ENCODE measurements at regions not wholly inside any gene's neighbourhood (a gene's known extent, or its start where the extent isn't known, plus 50 kb on each side); places are given as distances from the start of the nearest gene placed in this dataset.
"Not testable (repeated sequence)": the region's sequence is repeated elsewhere in the genome, so short reads cannot be mapped to it uniquely, and the experiment has no call there.

- DNase-seq, result no peak
These were observed 504.1 kb upstream of the NR3C2 start for GRCh38 chr4:148946271-148946670.

- DNase-seq, result no peak
These were observed 502.6 kb upstream of the NR3C2 start for GRCh38 chr4:148944839-148945219.

- no peak for DNase-seq
These were observed 502.1 kb upstream of the NR3C2 start for GRCh38 chr4:148944136-148944838.

GRCh38 chr4:148934926-148935578 is 492.8 kb upstream of the NR3C2 start:
- DNase-seq, result no peak

GRCh38 chr4:148926276-148927260 is 484.4 kb upstream of the NR3C2 start:
- DNase-seq, result no peak

- no peak for DNase-seq
These were observed 481.7 kb upstream of the NR3C2 start for GRCh38 chr4:148923881-148924280.

GRCh38 chr4:148922497-148922896 is 480.3 kb upstream of the NR3C2 start:
- no peak for DNase-seq

GRCh38 chr4:148914734-148915133 is 472.5 kb upstream of the NR3C2 start:
- DNase-seq, result no peak

- DNase-seq, result no peak
These were observed 472.1 kb upstream of the NR3C2 start for GRCh38 chr4:148914301-148914700.

- no peak for DNase-seq
These were observed 461.2 kb upstream of the NR3C2 start for GRCh38 chr4:148903388-148903787.

- no peak for DNase-seq
These were observed 459.0 kb upstream of the NR3C2 start for GRCh38 chr4:148901075-148901705.

GRCh38 chr4:148898139-148898538 is 455.9 kb upstream of the NR3C2 start:
- not testable (repeated sequence) for DNase-seq

- no peak for DNase-seq
These were observed 450.9 kb upstream of the NR3C2 start for GRCh38 chr4:148893095-148893494.

GRCh38 chr4:148883891-148884290 is 441.7 kb upstream of the NR3C2 start:
- no peak for DNase-seq

- DNase-seq, result no peak
These were observed 441.2 kb upstream of the NR3C2 start for GRCh38 chr4:148883435-148883834.

GRCh38 chr4:148881860-148882643 is 439.8 kb upstream of the NR3C2 start:
- DNase-seq, result no peak

GRCh38 chr4:148874331-148874730 is 432.1 kb upstream of the NR3C2 start:
- DNase-seq, result no peak

GRCh38 chr4:148868191-148868590 is 426.0 kb upstream of the NR3C2 start:
- DNase-seq, result no peak

GRCh38 chr4:148866666-148867065 is 424.5 kb upstream of the NR3C2 start:
- DNase-seq, result no peak

- no peak for DNase-seq
These were observed 415.8 kb upstream of the NR3C2 start for GRCh38 chr4:148857973-148858534.

GRCh38 chr4:148857239-148857972 is 415.2 kb upstream of the NR3C2 start:
- DNase-seq, result no peak

Measured in CD4-positive, alpha-beta T cell treated with Interferon alpha-2 for 1 hour (primary cell).